GM21367 (cell line): ENCODE measurements at regions not wholly inside any gene's neighbourhood (a gene's known extent, or its start where the extent isn't known, plus 50 kb on each side); places are given as distances from the start of the nearest gene placed in this dataset.
"Not testable (repeated sequence)": the region's sequence is repeated elsewhere in the genome, so short reads cannot be mapped to it uniquely, and the experiment has no call there.

Source experiments
- ATAC-seq: cut with Tn5 transposase; IDR thresholded peaks from one replicate; pipeline ENCODE4 v1.9.1; 2021; ENCODE audit not compliant: unreplicated experiment

GRCh38 chr1:117702654-117703053, 96.8 kb downstream of the TENT5C start:
- ATAC-seq, result no peak

- ATAC-seq, result no peak
Measured at GRCh38 chr1:117707371-117707770, 101.5 kb downstream of the TENT5C start.

- no peak for ATAC-seq
Measured at GRCh38 chr1:117708323-117709248, 102.7 kb downstream of the TENT5C start.

DNA sequence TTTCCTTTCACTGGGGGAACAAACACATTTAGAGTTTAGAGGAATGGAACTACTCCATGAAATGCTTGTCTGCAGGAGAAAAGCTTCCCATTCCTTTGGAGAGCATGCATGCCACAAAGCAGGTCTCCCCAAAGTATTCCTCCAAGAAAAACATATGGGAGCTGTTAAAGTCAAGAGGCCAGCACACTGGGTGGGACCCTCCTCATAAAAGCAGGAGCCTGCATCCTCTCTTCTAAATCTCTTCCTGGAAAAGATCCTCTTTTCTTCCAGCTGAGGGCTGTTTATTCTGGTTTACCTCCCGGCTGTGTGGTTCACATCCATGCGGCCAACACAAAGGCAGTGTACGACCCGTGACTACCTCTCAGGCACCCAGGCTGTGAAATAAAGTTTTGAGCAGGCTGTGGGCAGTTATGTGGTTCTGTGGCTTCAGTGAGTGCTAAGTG, 103.4 kb downstream of the TENT5C start:
- ATAC-seq, result no peak

GRCh38 chr1:117710710-117711109, 104.9 kb downstream of the TENT5C start:
- no peak for ATAC-seq

- no peak for ATAC-seq
Measured at GRCh38 chr1:117712621-117713020, 106.8 kb downstream of the TENT5C start.

DNA sequence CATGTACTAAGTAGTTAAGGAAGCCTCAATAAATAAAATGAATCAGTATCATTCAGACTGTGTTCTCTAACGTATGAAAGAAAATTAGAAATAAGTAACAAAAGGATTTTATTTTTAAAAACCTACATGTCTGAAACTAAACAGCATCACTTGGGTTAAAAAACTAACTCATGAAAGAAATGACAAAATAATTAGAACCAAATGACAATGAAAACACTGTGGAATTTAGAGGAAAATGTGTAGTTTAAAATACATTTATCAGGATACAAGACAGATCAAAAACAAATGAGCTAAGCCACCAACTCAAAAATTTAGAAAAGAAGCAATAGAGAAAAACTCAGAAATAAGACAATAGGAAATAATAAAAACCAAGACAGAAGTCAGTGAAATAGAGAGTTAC, 108.7 kb downstream of the TENT5C start:
- ATAC-seq, result no peak

- not testable (repeated sequence) for ATAC-seq
Measured at GRCh38 chr1:117716030-117716429, 110.2 kb downstream of the TENT5C start.

DNA sequence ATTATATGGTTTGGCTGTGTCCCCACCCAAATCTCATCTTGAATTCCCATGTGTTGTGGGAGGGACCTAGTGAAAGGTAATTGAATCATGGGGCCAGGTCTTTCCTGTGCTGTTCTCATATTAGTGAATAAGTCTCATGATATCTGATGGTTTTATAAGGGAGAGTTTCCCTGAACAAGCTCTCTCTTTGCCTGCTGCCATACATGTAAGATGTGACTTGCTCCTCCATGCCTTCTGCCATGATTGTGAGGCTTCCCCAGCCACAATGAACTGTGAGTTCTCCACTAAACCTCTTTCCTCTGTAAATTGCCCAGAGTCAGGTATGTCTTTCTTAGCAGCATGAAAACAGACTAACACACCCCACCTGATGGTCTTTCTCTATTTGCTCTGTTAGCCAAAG, 112.1 kb downstream of the TENT5C start:
- ATAC-seq, result not testable (repeated sequence)

- ATAC-seq, result not testable (repeated sequence)
Measured at GRCh38 chr1:117718596-117718995, 112.7 kb downstream of the TENT5C start.

DNA sequence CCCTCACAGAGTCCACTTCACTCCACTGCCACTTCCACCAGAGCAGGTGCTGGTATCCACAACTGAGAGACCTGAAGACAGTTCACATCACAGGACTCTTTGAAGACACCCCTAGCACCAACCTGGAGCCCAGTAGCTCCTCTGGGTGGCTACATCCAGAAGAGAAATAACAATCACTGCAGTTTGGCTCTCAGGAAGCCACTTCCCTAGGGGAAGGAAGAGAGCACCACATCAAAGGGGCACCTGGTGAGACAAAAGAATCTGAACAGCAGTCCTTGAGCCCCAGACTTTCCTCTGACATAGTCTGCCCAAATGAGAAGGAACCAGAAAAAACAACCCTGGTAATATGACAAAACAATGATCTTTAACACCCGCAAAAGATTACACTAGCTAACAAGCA, 113.2 kb downstream of the TENT5C start:
- no peak for ATAC-seq

- no peak for ATAC-seq
Measured at GRCh38 chr1:117732065-117732797, 126.4 kb downstream of the TENT5C start.

DNA sequence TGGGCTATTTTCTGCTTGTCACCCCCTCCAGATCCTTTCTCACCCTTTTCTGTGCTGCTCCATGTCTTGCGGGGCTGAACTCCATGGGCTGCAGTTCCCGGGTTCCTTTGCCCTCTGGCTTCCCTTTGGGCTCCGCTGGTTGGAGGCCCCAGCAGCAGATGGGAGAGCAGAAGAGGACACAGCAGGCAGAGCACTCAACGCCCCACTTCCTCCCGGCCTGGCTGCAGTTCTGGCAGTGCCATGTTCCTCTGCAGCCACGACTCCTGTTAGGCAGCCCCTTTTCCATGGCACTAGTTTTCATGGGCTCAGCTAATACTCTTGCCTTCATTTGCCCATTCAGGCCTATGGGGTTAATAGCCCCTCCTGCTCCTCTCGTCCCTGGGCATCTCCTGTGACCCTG, 127.1 kb downstream of the TENT5C start:
- ATAC-seq, result no peak

GRCh38 chr1:117734403-117734802, 128.6 kb downstream of the TENT5C start:
- ATAC-seq, result no peak

- no peak for ATAC-seq
Measured at GRCh38 chr1:117735045-117735992, 129.5 kb downstream of the TENT5C start.

DNA sequence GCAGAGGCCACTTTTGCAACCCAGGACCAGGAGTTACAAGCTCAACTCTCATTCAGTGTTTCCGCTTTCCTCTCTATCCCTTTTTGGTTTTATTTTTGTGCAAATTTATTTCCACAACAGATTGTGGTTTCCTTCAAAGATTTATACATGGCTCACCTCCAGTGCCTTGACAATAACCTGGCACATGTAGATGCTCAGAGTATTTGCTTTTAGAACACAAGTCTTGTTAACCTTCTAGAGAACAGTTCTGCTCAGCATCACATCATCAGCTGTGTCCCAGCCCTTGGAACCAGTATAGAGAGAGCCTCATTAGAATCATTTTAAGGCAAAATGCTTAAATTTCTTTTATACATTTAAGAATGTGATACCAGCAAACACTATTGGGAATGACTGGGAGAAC, 133.7 kb downstream of the TENT5C start:
- no peak for ATAC-seq

DNA sequence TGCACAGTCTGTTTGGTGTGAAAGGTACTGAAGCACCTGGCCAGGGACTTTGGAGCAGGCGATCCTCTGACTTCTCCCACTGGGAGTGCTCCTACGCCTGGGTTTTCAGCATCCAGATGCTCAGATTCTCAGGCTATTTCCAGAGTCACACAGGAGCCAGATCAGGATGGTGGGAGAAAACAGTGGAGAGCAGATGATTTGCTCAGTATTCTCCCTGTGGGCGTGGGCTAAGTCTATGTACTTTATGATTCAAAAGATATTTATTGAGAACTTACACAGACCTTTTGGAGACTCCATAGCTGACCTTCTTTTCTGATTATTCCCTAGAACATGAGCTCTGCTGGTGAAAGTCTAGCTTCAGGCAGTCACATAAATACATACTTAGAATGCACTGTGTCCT, 134.6 kb downstream of the TENT5C start:
- no peak for ATAC-seq

GRCh38 chr1:117746565-117746964, 140.7 kb downstream of the TENT5C start:
- ATAC-seq, result not testable (repeated sequence)

DNA sequence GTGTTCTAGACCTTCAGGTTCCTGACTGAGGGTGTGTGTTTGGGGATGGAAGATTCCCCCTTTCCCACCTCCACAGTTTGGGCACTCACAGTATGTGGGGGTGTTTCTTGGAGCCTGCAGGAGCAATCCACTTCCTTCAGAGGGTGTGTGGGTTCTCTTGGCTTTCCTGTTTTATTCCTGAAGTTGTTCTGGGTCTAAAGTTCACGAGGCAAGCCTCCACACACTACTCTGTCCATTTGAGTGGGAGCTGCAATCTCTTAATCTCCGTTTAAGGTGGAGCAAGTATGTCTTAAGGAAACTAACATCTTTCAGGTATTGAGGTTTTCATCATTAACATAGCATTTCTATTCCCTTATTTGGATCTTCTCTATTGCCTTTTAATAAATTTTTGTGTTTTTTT, 141.8 kb downstream of the TENT5C start:
- no peak for ATAC-seq

- ATAC-seq, result no peak
Measured at GRCh38 chr1:117751321-117751720, 145.5 kb downstream of the TENT5C start.

- ATAC-seq, result no peak
Measured at GRCh38 chr1:117752661-117753060, 146.8 kb downstream of the TENT5C start.
